NCI-H1092 treated with DMSO at 0.1 percent for 48 hours (cell line): ENCODE measurements at regions not wholly inside any gene's neighbourhood (a gene's known extent, or its start where the extent isn't known, plus 50 kb on each side); places are given as distances from the start of the nearest gene placed in this dataset.

Experiments
- DNase-seq: peaks from one replicate; lab custom pipeline; 2025; lab: John Stamatoyannopoulos, UW

DNA sequence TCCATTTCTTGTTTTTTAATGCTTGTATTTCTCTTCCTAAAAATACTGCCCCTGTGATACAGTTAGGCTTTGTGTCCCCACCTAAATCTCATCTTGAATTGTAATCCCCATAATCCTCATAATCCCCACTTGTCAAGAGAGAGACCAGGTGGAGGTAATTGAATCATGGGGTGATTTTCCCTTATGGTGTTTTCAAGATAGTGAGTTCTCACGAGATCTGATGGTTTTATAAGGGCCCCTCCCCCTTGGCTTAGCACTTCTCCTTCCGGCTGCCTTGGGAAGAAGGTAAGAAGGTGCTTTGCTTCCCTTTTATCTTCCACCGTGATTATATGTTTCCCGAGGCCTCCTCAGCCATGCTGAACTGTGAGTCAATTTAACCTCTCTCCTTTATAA, 227.4 kb downstream of the MAN2A1 start:
- no peak for DNase-seq

DNA sequence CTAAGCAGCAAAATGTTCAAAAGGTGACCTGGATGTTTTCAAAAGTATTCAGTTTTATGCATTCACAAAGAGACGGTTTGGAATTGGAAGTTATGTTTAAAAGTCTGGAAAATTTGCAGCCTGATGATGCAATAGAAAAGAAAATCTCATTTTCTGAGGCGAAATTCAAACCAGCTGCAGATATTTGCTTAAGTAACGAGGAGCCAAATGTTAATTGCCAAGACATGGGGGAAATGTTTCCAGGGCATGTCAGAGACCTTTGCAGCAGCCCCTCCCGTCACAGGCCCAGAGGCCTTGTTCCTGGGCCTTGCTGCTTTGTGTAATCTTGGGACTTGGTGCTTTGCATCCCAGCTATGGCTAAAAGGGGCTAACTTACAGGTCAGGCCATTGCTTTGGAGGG, 228.2 kb downstream of the MAN2A1 start:
- DNase-seq: no peak

DNA sequence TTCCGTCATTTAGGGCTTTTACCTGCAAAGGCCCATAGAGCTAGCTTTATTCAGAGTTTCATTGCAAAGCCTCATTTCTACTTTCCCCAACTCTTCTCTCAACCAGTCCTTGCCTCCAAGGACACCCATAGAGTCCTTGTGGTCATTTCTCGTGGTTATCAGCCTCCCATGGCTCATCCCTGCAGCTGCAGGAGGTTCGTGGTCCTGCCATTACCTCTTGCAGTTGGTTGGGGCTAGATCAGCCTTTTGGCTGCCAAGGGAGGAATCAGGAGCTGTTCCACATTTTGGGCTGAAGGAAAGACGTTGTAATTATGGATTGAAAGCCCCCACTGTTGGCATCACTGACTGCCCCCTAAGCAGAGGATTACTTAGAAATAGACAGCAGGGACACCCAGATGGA, 231.0 kb downstream of the MAN2A1 start:
- DNase-seq: no peak

DNA sequence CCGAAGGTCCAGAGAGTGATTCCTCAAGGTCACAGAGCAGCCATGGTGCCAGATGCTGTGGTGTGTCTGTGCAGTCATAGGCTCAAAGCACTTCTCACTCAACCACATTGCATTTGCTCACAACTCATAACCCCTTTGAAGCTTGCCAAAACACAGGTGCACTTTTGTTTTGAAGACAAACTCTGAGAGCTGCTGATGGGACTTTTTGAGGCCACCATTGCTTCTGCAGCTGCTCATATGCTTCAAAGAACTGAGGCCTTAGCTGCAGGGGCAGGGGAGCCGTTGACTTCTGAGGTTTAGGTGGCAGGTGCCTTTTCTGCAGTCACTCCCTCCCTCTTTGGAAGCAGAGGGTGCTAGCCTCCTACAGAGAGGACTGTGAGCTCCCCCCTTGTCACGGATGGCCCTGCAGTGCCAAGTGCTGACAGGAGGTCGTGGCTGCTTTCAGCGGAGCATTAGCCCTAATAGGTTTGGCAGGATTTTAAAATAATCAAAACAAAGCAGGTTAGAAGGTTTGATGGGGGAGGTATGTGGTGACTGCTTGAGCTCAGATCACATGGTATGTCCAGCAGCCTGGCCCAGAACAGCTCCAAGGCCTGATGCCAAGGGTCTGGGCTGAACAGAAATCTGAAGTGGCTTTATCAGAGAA, 232.1 kb downstream of the MAN2A1 start:
- peak; percentile 48 for DNase-seq

DNA sequence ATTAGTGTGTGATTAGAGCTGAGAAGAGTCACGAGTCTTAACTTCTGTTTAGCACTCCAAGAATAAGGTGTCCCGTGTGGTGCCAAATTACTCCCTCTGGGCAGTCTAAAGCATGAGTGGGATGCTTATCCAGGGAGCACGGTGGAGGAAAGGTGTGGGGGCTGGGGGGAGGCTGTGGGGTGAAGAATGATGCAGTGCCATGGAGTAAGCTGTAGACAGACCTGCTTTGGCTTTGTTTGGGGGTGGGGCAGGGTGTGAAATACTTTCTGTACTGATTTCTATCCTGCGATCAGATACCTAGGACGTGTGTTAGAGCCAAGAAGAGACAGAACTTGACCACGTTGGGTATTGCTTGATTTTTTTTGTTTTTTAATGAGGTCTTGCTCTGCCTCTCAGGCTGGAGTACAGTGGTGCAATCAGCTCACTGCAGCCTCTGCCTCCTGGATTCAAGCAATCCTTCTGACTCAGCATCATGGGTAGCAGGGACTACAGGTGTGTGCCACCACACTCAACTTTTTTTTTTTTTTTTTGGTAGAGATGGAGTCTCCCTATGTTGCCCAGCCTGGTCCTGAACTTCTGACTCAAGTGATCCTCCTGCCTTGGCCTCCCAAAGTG, 232.8 kb downstream of the MAN2A1 start:
- DNase-seq: no peak

DNA sequence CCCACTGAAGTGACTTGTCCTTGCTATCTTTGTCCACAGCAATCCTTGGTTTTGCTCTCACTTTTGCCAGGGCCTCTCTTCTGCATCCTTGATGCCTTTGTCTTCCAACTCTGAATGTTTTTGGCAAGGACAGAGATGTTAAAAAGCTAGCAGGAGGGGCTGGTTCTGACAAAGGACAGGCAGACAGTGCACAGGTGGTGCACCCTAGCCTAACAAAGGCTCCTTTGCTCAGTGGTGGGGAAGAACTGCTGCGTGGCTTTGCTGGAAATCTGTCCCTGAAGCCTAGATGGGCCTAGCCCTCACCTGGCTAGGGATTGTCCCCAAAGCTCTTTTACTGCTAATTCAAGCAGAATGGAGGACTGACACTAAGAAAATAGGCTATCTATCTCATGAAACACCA, 233.5 kb downstream of the MAN2A1 start:
- no peak for DNase-seq

DNA sequence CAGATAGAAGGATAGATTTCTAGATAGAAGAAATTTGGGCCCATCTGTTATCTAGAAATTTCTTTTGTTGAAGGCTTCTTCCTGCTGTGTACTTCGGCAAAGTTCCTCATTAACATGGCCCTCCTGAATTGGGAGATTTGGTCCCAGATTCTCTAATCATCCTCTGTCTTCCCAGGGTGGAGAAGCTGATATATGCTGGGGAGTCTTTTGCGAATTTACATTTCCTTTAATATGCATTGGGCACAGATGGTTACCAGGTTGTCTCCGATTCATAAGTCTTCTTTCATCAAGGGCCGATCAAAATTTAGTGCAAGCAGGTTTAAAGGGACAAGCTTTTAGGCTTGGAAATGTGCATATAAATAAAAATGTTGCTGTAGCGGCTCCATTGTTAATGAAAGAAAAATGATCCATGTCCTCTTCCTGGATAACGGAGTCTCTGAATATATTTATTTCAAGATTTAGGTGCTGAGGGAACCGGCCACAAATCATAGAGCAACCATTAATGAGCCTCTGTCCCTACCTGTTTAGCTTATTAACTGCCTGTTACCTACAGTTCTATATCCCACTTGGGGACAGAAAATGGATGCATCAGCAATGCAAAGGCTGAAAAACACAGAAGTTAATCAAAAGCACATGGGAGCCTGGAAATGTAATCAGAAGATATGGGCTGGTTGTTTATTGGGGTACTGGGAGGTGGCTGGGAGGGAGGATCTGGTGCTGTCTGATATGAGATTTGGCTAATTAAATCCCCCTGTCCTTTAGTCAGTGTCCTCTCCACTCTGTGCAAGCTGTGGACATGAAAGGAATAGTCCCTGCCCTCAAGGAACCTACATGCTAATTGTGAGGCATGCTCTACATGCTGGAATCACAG, 234.7 kb downstream of the MAN2A1 start:
- DNase-seq: no peak

DNA sequence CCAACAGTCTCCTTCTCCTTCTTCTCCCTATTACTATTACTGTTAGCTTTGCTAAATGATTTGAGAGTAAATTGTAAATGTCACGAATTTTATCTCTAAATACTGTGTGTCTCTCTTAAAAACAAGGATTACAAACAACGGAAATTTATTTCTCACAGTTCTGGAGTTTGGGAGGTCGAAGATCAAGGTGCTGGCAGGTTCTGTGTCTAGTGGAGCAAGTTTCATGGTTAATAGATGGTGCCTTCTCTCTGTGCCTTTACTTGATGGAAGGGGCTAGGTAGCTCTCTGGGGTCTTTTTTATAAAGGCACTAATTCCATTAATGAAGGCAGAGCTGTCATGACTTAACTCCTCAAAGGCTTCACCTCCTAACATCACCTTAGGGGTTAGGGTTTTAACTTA, 237.9 kb downstream of the MAN2A1 start:
- DNase-seq: no peak

DNA sequence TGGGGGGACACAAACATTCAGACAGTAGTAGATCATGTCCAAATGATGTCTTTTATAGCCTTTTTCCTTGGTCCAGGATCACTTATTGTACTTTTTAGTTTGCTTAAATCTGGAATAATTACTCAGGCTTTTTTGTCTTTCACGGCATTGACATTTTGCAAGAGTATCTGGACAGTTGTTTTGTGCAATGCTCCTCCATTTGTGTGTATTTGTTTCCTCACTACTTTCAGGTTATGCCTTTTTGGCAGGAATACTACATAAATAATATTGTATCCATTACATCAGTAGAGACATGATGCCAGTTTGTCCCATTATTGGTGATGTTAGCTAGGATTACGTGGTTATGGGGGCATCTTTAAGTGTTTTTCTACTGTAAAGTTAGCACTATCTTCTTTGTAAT, 238.3 kb downstream of the MAN2A1 start:
- DNase-seq: no peak

DNA sequence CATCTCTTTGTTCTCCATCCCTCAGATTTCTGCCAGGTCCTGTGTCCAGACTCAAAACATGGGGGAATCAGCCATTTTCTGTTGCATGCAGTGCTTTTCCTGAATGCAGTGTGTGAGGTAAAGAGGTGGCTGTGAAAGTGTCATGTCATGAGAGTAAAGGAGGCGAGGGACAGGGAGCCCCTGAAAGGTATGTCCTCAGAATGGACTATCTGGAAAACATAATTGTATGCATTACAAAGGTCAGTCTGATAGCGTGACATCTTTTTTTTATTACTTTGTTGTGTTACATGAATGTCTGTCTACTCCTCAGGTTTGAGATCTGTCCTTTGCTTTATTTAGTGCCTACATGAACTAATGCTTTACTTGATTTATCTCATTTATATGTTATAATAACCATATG, 239.1 kb downstream of the MAN2A1 start:
- DNase-seq: no peak

DNA sequence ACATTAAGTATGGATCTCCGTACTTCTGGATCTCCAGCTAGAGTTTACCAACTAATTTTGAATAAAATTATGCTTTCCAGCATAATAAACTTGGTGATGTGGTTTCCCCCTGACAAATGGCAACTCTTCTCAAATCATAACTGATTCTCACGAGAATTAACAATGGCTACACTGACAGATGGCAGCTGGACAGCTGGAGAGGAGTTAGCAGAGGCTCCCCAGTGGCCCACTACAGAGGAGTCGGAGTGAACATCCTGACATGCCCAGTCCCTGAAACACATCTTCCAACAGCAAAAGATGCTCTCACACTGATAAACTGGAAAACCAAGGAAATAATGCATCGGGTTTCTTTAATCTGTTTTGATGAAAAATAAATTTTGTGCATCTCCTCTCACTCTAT, 239.6 kb downstream of the MAN2A1 start:
- DNase-seq: no peak

DNA sequence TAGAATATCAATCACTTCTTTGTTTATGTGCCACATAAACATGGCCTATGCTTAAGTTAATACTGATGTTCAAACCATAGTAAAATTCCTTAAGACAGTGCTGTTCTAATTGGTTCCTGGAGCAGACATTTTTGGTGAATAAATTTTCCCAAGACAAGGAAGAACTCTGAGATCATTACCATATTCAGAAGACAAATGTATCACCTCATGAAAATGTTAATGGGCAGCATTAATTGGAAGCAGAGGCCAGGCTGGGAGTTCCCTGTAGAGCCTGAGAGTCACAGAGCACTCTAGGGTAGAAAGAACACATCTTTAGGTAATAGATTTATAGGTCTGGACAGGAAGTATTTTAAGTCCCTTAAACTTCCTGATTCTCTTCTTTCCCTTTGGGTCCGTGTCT, 240.2 kb downstream of the MAN2A1 start:
- DNase-seq: no peak

DNA sequence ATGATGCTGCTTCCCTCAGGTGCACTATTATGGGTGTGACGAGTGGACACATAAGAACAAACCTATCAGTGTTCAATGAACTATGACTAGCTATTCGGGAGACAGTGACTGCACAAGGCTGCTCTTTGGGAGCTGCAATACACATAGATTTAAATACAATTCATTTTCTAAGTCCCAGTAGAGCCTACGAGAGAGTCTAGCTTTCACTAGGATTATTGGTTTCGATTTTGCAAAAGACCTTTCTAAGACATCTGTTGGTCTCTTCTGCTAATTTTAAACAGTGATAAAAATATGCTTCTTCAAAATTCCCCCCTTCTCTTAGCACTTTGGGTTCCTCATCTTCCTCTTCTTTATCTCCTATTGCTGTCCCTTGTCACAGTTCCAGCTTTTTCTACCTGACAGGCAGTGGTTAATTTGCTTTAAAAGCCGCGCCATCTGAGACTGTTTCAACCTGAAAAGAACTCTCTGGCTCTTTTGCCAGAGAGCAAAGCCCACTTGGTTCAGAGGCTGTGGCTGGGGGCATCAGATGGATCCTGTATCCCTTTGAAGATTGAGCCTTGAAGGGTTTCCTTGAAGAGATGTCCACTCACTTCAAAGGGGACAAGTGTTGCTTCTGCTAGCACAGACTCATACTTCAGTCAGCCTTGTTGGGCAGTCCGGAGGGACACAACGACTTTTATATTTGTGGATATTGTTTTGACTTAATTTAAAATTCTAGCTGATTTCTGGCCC, 241.5 kb downstream of the MAN2A1 start:
- DNase-seq: no peak

DNA sequence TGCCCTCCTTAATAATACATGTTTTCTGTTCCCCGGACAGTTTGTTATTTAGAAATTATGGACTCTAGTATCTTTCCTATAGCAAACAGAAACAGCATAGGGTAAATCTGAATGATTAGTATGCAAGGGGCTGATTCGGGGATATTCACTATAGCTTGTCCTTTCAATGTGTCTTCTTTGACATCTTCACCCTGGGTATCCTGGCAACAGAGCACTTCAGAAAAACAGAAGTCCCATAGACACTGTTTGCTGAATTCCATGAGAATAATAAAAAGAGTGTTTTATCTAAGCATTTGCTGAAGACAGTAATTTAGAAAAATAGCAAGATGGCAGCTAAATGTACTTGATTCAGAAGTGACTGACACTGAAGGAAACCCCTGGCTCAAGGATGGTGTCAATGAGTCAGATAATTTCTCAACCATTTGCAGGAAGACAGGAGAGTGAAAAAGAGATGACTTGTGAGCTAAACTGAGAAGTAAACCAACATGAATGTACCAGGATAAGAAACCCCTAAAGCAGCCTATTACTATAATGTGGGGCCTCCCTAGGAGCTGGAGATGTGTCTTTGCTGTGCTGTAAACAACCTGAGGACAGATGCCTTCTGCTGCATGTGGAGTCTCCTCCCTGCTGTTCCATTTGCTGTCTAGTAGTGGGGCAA, 246.2 kb downstream of the MAN2A1 start:
- DNase-seq: no peak

DNA sequence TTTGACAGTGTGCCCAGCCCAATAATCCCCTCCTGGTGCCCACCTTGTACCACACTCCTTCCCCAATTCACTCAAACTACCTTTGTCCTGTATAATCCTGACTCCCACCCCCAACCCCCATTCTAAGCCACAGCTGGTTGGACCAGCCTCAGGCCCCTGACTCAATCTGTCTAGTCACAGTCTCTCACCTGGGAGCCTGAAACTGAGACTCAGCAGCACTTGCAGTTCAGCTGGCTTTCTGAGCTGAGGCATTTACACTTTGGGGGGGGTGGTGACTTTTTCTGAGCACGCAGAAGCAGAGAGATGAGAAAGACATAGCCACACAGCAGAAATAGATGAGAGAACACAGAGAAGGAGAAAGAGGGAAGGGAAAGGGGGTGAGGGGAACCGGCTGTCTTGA, 247.3 kb downstream of the MAN2A1 start:
- DNase-seq: no peak

DNA sequence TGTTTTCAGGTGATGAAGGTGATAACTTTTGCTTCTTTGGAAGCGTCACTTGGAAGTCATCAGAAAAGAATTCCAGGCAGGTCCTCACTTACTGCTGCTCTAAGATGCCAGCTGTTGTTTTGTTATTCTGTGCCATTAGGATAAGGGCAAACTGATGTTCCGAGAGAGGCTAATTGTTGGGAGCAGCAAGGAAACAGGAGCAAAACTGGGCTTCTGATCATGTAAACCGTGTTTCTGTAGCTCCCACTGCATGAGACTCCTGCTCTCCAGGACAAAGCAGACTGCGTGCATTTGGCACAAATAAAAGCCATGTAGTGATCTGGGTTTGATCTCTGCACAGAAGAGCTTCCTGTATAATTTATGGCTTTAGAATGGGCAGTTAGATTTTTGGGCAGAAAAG, 248.2 kb downstream of the MAN2A1 start:
- DNase-seq: no peak

DNA sequence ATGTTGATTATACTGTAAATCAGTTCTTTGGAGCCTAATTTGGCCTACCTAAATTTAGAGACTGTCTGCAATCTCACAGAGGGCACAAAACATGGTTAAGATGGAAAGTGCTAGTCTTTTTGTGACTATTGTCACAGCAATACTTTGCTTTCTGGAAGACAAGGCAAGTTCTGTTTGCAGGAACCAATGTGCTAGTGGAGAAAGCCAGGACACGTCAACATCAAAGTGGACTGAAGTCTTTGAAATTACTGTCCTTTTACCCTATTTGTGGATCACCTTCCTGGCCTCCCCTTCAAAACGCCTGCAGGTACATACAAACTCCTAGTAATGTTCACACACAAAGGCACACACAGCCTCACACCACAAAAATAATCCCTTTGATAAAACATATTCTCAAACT, 248.7 kb downstream of the MAN2A1 start:
- no peak for DNase-seq

DNA sequence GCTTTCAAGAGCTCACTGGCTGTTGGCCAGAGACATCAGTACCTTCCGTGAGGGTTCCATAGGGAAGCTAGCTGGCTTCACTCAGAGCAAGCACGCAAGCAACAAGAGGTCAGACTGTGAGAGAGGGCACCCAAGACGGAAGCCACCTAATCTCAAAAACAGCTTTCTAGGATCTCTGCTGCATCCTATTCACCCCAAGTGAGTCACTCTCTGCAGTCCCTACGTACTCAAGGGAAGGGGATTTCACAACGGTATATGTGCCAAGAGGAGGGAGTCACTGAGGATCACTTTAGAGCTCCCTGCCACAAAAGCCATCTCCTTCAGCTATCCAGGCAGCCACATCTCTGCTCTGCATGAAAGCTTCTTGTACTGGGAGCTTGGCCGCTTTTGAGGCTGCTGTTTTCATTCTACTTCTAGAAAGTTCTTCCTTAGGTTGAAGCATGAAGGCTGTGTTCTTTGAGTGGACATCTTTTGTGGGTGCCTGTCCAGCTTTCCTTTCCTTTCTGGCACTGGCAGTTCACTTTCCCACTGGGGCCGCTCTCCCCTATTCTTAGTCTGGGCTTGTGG, 249.5 kb downstream of the MAN2A1 start:
- DNase-seq: no peak

DNA sequence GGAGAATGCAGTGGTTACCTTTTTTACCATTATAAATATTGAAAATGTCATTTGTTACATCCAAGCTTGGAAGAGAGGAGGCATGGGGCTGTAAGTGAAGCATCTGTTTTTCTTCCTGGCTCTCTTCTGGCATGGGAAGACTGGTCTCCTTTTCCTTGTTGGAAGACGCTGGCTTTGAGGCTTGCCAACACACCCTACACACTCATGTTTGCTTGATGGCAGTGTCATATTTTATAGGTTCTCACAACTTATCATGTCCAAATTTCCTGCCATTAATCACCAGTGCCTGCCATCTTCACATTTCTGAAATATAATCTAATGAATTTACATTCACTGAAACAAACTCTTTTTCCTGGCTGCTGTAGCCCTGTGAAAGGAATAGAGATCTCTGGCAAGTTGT, 252.9 kb downstream of the MAN2A1 start:
- DNase-seq: no peak

DNA sequence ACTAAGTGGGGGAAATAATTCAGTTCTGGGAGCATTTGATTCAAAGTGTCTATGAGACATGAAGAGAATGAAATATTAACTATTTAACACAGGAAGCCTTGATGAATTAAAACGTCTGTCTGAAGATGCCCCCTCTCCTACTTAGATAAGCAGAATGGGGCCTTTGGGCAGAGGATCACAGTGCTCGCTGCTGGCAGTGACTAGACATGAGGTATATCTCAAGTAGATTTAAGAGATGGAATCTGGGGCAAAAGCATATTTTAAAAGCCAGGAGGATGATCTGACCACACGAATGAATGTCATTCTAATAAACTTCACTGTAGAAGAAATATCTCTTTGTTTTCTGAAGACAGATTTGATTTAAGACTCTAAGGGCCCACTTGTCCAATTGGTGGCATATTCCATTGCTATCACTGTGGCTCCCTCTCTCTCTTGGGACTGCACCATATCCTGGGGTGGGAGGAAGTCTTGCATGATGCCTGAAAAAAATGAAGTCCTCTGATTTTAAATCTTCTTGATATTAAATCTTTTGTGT, 254.0 kb downstream of the MAN2A1 start:
- DNase-seq: no peak

DNA sequence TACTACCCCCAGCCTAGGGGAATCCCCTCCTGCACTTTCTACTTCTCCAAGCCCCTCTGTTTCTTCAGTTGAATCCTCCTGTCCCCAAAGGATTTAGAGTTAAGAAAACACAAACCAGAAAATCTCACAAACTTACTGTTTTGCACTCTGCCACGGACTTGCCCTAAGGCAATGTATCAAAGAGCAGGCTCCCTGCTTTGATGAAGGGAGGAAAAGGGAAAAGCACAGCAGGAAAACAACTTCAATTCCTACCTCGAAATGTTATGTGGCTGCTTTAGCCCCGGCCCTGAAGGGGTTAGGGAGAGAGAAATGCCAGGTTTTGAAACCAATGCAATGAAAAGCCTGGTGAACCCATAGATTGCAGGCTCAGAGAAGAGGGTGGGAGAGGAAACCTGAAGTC, 254.7 kb downstream of the MAN2A1 start:
- no peak for DNase-seq
